HepG2 (cell line): ENCODE measurements at regions not wholly inside any gene's neighbourhood (a gene's known extent, or its start where the extent isn't known, plus 50 kb on each side); places are given as distances from the start of the nearest gene placed in this dataset.

Experiments
- ESRRA ChIP-seq: sonication (generic); formaldehyde crosslinking; IDR thresholded peaks from 2 replicates; pipeline ENCODE4 v1.5.1; 2020; ENCODE audit warnings: mild to moderate bottlenecking, low read depth, missing genetic modification reagents
- EZH2 ChIP-seq: conservative IDR thresholded peaks from 2 replicates; pipeline ENCODE4 v1.6.1; 2012; ENCODE audit warnings: mild to moderate bottlenecking, low read depth, low read length, moderate library complexity
- MED1 ChIP-seq: sonication (generic); formaldehyde crosslinking; IDR thresholded peaks from 2 replicates; pipeline ENCODE4 v1.4.0; 2020; ENCODE audit warnings: missing genetic modification reagents
- NONO ChIP-seq, 2 experiments: fragments of 450-650 bp in 1 of 2; sonication (generic) in 1 of 2; formaldehyde crosslinking in 1 of 2; IDR thresholded peaks in 1 of 2; conservative IDR thresholded peaks in 1 of 2; 2 replicates each; pipeline versions ENCODE4 v1.6.1 to v1.8.0; 2017 to 2022; ENCODE audit warnings: mild to moderate bottlenecking in 1 of 2, missing genetic modification reagents in 1 of 2, moderate library complexity in 1 of 2
- NR2C2 ChIP-seq: sonication (generic); formaldehyde crosslinking; IDR thresholded peaks from 2 replicates; pipeline ENCODE4 v1.4.0; 2020; ENCODE audit warnings: missing genetic modification reagents, mild to moderate bottlenecking, moderate library complexity, borderline replicate concordance
- PHF20 ChIP-seq: sonication (generic); formaldehyde crosslinking; IDR thresholded peaks from 2 replicates; pipeline ENCODE4 v1.5.0; 2020; ENCODE audit warnings: mild to moderate bottlenecking, missing genetic modification reagents
- RAD51 ChIP-seq: fragments of 450-650 bp; IDR thresholded peaks from 2 replicates; pipeline ENCODE4 v1.6.1; 2016; ENCODE audit warnings: borderline replicate concordance
- SNAI1 ChIP-seq: sonication (generic); formaldehyde crosslinking; IDR thresholded peaks from 2 replicates; pipeline ENCODE4 v1.5.0; 2020; ENCODE audit warnings: mild to moderate bottlenecking, missing genetic modification reagents, borderline replicate concordance
- TF ChIP-seq, protein P1 (sequence below), 2 experiments: sonication (generic) in 1 of 2; formaldehyde crosslinking in 1 of 2; IDR thresholded peaks; 2 replicates each; pipeline versions ENCODE4 v1.5.1 to v1.6.1; 2011 to 2020; ENCODE audit warnings: borderline replicate concordance in 1 of 2, low read depth in 1 of 2, low read length in 1 of 2, mild to moderate bottlenecking in 1 of 2, missing genetic modification reagents in 1 of 2, moderate library complexity in 1 of 2
- TF ChIP-seq, protein P2 (sequence below): sonication (generic); formaldehyde crosslinking; IDR thresholded peaks from 2 replicates; pipeline ENCODE4 v1.5.0; 2020; ENCODE audit warnings: mild to moderate bottlenecking, missing genetic modification reagents

DNA sequence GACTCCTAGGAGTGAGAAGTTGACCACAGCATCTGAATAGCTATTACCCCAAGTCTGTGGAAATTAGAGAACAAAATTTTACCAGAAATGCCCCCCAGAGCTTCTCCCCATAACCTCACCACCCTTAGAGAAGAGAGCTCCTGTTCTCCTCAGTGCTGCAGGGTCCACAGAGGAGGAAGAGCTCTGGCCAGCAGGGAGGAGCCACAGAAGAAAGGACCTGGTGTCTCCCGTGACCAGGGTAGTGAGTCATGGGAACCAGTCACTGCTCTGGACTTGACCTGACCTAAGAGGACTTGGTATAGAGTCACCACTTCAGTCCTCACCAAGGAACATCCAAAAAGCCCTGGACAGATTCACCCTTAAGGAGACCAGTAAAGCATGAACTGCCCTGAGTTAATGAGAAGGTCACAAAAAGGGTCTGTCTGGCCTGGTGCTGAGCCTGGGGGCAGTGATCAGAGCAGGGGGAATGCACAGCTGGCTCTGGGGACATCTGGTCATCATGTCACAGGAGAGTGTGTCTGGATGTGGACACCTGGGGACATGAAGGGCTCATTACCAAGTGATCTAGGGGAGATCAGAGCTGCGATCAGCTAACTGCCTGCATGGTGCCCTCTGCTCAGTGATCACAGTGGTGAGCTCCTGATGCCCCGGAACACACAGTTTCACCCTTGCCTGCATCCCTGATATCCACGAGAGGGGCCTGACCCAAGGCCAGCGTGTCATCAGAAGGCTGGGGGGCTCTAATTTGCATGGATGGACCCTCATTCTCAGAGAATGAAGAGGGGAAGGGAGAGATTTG is 103.3 kb upstream of the TOP3B start:
- TF ChIP-seq, protein P1, sequence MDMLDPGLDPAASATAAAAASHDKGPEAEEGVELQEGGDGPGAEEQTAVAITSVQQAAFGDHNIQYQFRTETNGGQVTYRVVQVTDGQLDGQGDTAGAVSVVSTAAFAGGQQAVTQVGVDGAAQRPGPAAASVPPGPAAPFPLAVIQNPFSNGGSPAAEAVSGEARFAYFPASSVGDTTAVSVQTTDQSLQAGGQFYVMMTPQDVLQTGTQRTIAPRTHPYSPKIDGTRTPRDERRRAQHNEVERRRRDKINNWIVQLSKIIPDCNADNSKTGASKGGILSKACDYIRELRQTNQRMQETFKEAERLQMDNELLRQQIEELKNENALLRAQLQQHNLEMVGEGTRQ (IDR thresholded peaks at IDR 0.05; ENCODE audit: low read depth, low read length): no peak
- TF ChIP-seq, protein P1 (CRISPR knock-in tag; IDR thresholded peaks at IDR 0.05; ENCODE audit: borderline replicate concordance): no peak
- TF ChIP-seq SNAI1 (no peak), RAD51 (no peak), MED1 (no peak), PHF20 (CRISPR knock-in tag) (no peak), NONO (IDR thresholded peaks at IDR 0.05) (no peak), NONO (CRISPR knock-in tag; conservative IDR thresholded peaks at IDR 0.05) (no peak), EZH2 (no peak), NR2C2 (no peak), ESRRA (no peak)
- TF ChIP-seq, protein P2, sequence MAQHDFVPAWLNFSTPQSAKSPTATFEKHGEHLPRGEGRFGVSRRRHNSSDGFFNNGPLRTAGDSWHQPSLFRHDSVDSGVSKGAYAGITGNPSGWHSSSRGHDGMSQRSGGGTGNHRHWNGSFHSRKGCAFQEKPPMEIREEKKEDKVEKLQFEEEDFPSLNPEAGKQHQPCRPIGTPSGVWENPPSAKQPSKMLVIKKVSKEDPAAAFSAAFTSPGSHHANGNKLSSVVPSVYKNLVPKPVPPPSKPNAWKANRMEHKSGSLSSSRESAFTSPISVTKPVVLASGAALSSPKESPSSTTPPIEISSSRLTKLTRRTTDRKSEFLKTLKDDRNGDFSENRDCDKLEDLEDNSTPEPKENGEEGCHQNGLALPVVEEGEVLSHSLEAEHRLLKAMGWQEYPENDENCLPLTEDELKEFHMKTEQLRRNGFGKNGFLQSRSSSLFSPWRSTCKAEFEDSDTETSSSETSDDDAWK (CRISPR knock-in tag): no peak
